ENCODE measurements at regions not wholly inside any gene's neighbourhood (a gene's known extent, or its start where the extent isn't known, plus 50 kb on each side); places are given as distances from the start of the nearest gene placed in this dataset.

GRCh38 chr13:83740622-83741021 lies 141.7 kb downstream of the SLITRK1 start:
- no peak for TF ChIP-seq POLR2A (IDR thresholded peaks at IDR 0.05)
- no peak for TF ChIP-seq CTCF (IDR thresholded peaks at IDR 0.05)
